ENCODE measurements at regions not wholly inside any gene's neighbourhood (a gene's known extent, or its start where the extent isn't known, plus 50 kb on each side); places are given as distances from the start of the nearest gene placed in this dataset.

- no peak for TF ChIP-seq CTCF (IDR thresholded peaks at IDR 0.05)
- Histone ChIP-seq H3K27ac (no peak overlapping the region), H3K36me3 (no peaks in the 10 kb centered on the region), H3K4me3 (no peak overlapping the region), H3K9me3 (no peaks in the 10 kb centered on the region), H3K27me3 (no peaks in the 10 kb centered on the region), H3K4me1 (no peaks in the 10 kb centered on the region)
- intact Hi-C loops (cut with DNase I) = no loop called here
- no peak for ATAC-seq
- no peak for DNase-seq
These were observed 238.0 kb upstream of the LRTM1 start for GRCh38 chr3:55165704-55166405.

- no peak for TF ChIP-seq CTCF (IDR thresholded peaks at IDR 0.05)
- Histone ChIP-seq H3K4me3 (no peak overlapping the region), H3K36me3 (no peaks in the 10 kb centered on the region), H3K27me3 (no peaks in the 10 kb centered on the region), H3K4me1 (no peaks in the 10 kb centered on the region), H3K9me3 (no peaks in the 10 kb centered on the region), H3K27ac (no peak overlapping the region)
- DNase-seq (no peak), ATAC-seq (no peak)
- intact Hi-C loops (cut with DNase I) = no loop called here
These were observed 237.4 kb upstream of the LRTM1 start for GRCh38 chr3:55165278-55165677.

GRCh38 chr3:55164876-55165275 lies 237.0 kb upstream of the LRTM1 start:
- DNase-seq (no peak), ATAC-seq (no peak)
- Histone ChIP-seq H3K27me3 (no peaks in the 10 kb centered on the region), H3K9me3 (no peaks in the 10 kb centered on the region), H3K4me1 (no peaks in the 10 kb centered on the region), H3K4me3 (no peak overlapping the region), H3K36me3 (no peaks in the 10 kb centered on the region), H3K27ac (no peak overlapping the region)
- TF ChIP-seq CTCF (IDR thresholded peaks at IDR 0.05) = no peak
- intact Hi-C loops (cut with DNase I) = no loop called here

- no peak for TF ChIP-seq CTCF (IDR thresholded peaks at IDR 0.05)
- intact Hi-C loops (cut with DNase I) = no loop called here
- ATAC-seq = no peak
These were observed 236.3 kb upstream of the LRTM1 start for GRCh38 chr3:55164191-55164590.

GRCh38 chr3:55163421-55163820 lies 235.6 kb upstream of the LRTM1 start:
- ATAC-seq = no peak
- Histone ChIP-seq H3K27me3 (no peaks in the 10 kb centered on the region), H3K36me3 (no peaks in the 10 kb centered on the region), H3K27ac (no peak overlapping the region), H3K4me3 (no peak overlapping the region), H3K9me3 (no peaks in the 10 kb centered on the region), H3K4me1 (no peaks in the 10 kb centered on the region)
- TF ChIP-seq CTCF (IDR thresholded peaks at IDR 0.05) = no peak
- intact Hi-C loops (cut with DNase I) = no loop called here
- DNase-seq = no peak

More at GRCh38 chr3:55164191-55164590, 236.3 kb upstream of the LRTM1 start:
- Histone ChIP-seq H3K9me3 (no peaks in the 10 kb centered on the region), H3K4me3 (no peak overlapping the region), H3K27ac (no peak overlapping the region), H3K36me3 (no peaks in the 10 kb centered on the region), H3K4me1 (no peaks in the 10 kb centered on the region), H3K27me3 (no peaks in the 10 kb centered on the region)
- no peak for DNase-seq
